Panc1 (cell line): ENCODE measurements at regions not wholly inside any gene's neighbourhood (a gene's known extent, or its start where the extent isn't known, plus 50 kb on each side); places are given as distances from the start of the nearest gene placed in this dataset.

ENCODE experiments used
- ATAC-seq: fragments of 200-7000 bp; cut with Tn5 transposase; 2 replicates; pipeline ENCODE4 v1.9.1; 2020; ENCODE audit warnings: mild to moderate bottlenecking, moderate library complexity
- BruUV-seq: library from RNA; stranded (reverse); fragments of 400-500 nt; replicated peaks from 2 replicates; lab custom pipeline; 2021; lab: Mats Ljungman, UMichigan
- CTCF ChIA-PET: fragments of 300-600 bp; sonication (Branson Sonifier 250); formaldehyde crosslinking; loops from one replicate; lab custom pipeline; 2022; ENCODE audit warnings: antibody characterized with exemption; lab: Charles Lee
- POLR2A ChIA-PET: fragments of 300-600 bp; sonication (Branson Sonifier 250); formaldehyde crosslinking; loops from one replicate; lab custom pipeline; 2022; ENCODE audit warnings: antibody characterized with exemption; lab: Charles Lee
- DNase-seq: peaks from one replicate; pipeline ENCODE4 v3.0.0-alpha.2; 2010; ENCODE audit warnings: low read depth, low spot score
- H3K27ac ChIP-seq: 2 replicates; pipeline ENCODE4 v1.5.1; 2011; ENCODE audit warnings: mild to moderate bottlenecking, low read length, inconsistent platforms
- H3K27me3 ChIP-seq: fragments of 200-500 bp; sonication (Bioruptor generic); 2 replicates; pipeline ENCODE4 v1.6.0; 2014; ENCODE audit warnings: low read length, inconsistent platforms; ENCODE audit not compliant: control insufficient read depth, insufficient read depth
- H3K36me3 ChIP-seq: fragments of 200-500 bp; sonication (Bioruptor generic); 2 replicates; pipeline ENCODE4 v1.5.1; 2014; ENCODE audit warnings: inconsistent platforms, mild to moderate bottlenecking, low read length, moderate library complexity; ENCODE audit not compliant: control insufficient read depth, insufficient read depth
- H3K4me1 ChIP-seq: 2 replicates; pipeline ENCODE4 v1.5.1; 2011; ENCODE audit warnings: inconsistent platforms, mild to moderate bottlenecking, low read length, moderate library complexity; ENCODE audit not compliant: control insufficient read depth, insufficient read depth
- H3K4me3 ChIP-seq, 2 experiments: 2 replicates each; pipeline ENCODE4 v1.5.1; 2011 to 2012; ENCODE audit warnings: low read depth in 2 of 2, low read length in 2 of 2, mild to moderate bottlenecking in 2 of 2, inconsistent platforms in 1 of 2, moderate library complexity in 1 of 2
- H3K9me3 ChIP-seq: fragments of 200-500 bp; sonication (Bioruptor generic); 2 replicates; pipeline ENCODE4 v1.5.1; 2014; ENCODE audit warnings: low read depth, mild to moderate bottlenecking, inconsistent platforms, low read length, moderate library complexity; ENCODE audit not compliant: control insufficient read depth, insufficient read depth
- POLR2AphosphoS5 ChIP-seq: IDR thresholded peaks from 2 replicates; pipeline ENCODE4 v1.6.1; 2012; ENCODE audit warnings: mild to moderate bottlenecking, low read depth, low read length, moderate library complexity
- SIN3A ChIP-seq: IDR thresholded peaks from 2 replicates; pipeline ENCODE4 v1.6.1; 2012; ENCODE audit warnings: low read depth, mild to moderate bottlenecking, low read length, moderate library complexity, borderline replicate concordance; ENCODE audit not compliant: insufficient read depth
- TCF7L2 ChIP-seq: IDR thresholded peaks from 2 replicates; pipeline ENCODE4 v1.6.1; 2011; ENCODE audit warnings: mild to moderate bottlenecking, low read depth, low read length, inconsistent platforms
- in situ Hi-C: cut with HindIII; loops from 2 replicates; pipeline ENCODE4 v1.10.0; 2016; ENCODE audit warnings: low sequenced_read_pairs, low pct_unique_long_range_greater_than_20kb
- intact Hi-C: fragments of 100-400 bp; cut with micrococcal nuclease; formaldehyde crosslinking; loops from one replicate; pipeline ENCODE4 v1.10.0; 2022; ENCODE audit not compliant: unreplicated experiment
- TF ChIP-seq, protein P1 (sequence below), 2 experiments: IDR thresholded peaks; 2 replicates each; pipeline ENCODE4 v1.6.1; 2011 to 2012; ENCODE audit warnings: low read depth in 2 of 2, control low read depth in 1 of 2, low read length in 1 of 2, mild to moderate bottlenecking in 1 of 2, moderate library complexity in 1 of 2; ENCODE audit not compliant: insufficient read depth in 1 of 2
- TF ChIP-seq, protein P2 (sequence below): fragments of 450-650 bp; IDR thresholded peaks from 2 replicates; pipeline ENCODE4 v1.5.1; 2017; ENCODE audit warnings: mild to moderate bottlenecking

DNA sequence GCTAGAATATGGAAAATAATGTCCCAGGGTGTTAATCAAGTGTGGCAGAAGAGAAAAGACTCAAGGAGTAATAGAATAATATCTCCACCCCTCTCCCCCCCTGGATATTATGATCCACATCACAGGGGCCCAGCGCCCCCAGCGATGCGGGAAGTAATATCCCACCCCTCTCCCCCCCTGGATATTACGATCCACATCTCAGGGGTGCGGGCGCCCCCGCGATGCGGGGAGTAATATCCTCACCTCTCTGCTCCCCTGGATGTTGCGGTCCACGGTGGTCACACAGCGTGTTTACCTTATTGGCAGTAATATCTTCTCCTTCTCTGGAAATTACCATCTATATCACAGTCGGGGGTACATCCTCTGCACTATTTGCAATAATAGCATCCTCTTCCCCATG, 97.1 kb upstream of the OSBPL11 start:
- Histone ChIP-seq H3K36me3 (no peaks in the 10 kb centered on the region), H3K4me3 (no peak overlapping the region), H3K9me3 (no peaks in the 10 kb centered on the region), H3K27me3 (peaks cover 6% of the 10 kb centered on the region; the same call in 1 of the 2 replicates), H3K27ac (no peak overlapping the region), H3K4me1 (no peaks in the 10 kb centered on the region)
- intact Hi-C loops (no loop called here), in situ Hi-C loops (no loop called here)
- DNase-seq, result no peak
- no peak for ATAC-seq
- BruUV-seq, result no TSS peak
- POLR2A ChIA-PET, result no interaction called here
- CTCF ChIA-PET, result no interaction called here
- no peak for TF ChIP-seq POLR2AphosphoS5
- TF ChIP-seq, protein P1, sequence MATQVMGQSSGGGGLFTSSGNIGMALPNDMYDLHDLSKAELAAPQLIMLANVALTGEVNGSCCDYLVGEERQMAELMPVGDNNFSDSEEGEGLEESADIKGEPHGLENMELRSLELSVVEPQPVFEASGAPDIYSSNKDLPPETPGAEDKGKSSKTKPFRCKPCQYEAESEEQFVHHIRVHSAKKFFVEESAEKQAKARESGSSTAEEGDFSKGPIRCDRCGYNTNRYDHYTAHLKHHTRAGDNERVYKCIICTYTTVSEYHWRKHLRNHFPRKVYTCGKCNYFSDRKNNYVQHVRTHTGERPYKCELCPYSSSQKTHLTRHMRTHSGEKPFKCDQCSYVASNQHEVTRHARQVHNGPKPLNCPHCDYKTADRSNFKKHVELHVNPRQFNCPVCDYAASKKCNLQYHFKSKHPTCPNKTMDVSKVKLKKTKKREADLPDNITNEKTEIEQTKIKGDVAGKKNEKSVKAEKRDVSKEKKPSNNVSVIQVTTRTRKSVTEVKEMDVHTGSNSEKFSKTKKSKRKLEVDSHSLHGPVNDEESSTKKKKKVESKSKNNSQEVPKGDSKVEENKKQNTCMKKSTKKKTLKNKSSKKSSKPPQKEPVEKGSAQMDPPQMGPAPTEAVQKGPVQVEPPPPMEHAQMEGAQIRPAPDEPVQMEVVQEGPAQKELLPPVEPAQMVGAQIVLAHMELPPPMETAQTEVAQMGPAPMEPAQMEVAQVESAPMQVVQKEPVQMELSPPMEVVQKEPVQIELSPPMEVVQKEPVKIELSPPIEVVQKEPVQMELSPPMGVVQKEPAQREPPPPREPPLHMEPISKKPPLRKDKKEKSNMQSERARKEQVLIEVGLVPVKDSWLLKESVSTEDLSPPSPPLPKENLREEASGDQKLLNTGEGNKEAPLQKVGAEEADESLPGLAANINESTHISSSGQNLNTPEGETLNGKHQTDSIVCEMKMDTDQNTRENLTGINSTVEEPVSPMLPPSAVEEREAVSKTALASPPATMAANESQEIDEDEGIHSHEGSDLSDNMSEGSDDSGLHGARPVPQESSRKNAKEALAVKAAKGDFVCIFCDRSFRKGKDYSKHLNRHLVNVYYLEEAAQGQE (IDR thresholded peaks at IDR 0.05; ENCODE audit: insufficient read depth in 1 of 2, low read depth in 2 of 2, low read length in 1 of 2), result no peak
- TF ChIP-seq TCF7L2, result no peak
- TF ChIP-seq SIN3A, result no peak
- TF ChIP-seq, protein P2, sequence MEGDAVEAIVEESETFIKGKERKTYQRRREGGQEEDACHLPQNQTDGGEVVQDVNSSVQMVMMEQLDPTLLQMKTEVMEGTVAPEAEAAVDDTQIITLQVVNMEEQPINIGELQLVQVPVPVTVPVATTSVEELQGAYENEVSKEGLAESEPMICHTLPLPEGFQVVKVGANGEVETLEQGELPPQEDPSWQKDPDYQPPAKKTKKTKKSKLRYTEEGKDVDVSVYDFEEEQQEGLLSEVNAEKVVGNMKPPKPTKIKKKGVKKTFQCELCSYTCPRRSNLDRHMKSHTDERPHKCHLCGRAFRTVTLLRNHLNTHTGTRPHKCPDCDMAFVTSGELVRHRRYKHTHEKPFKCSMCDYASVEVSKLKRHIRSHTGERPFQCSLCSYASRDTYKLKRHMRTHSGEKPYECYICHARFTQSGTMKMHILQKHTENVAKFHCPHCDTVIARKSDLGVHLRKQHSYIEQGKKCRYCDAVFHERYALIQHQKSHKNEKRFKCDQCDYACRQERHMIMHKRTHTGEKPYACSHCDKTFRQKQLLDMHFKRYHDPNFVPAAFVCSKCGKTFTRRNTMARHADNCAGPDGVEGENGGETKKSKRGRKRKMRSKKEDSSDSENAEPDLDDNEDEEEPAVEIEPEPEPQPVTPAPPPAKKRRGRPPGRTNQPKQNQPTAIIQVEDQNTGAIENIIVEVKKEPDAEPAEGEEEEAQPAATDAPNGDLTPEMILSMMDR, result no peak

DNA sequence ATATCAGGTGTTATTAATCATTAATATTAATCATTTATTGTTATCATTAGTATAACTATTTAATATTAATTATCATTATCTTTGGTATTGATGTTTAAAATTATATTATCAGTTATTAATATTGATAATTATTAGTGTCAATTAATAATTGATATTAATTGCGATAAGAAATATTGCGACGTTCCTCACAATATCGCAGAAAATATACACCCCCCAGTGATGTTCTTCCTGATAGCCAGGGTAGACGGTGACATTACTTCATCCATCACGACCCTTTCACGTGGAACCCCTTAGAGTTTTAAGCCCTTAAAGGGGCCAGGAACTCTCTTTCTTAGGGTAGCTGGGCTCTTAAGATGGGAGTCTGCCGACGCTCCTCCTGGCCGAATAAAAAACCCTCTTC, 98.6 kb upstream of the OSBPL11 start:
- CTCF ChIA-PET, result no interaction called here
- intact Hi-C loops, result no loop called here

More for the DNA sequence above, 98.6 kb upstream of the OSBPL11 start:
- POLR2A ChIA-PET, result no interaction called here
- no peaks in the 10 kb centered on the region for H3K9me3 ChIP-seq
- BruUV-seq, result no TSS peak
- TF ChIP-seq SIN3A (no peak), TCF7L2 (no peak), POLR2AphosphoS5 (no peak)
- TF ChIP-seq, protein P2, result no peak
- TF ChIP-seq, protein P1 (IDR thresholded peaks at IDR 0.05; ENCODE audit: insufficient read depth in 1 of 2, low read depth in 2 of 2, low read length in 1 of 2), result no peak
- peaks cover 6% of the 10 kb centered on the region; the same call in 1 of the 2 replicates for H3K27me3 ChIP-seq
- H3K4me3 ChIP-seq, result no peak overlapping the region
- in situ Hi-C loops, result no loop called here
- H3K36me3 ChIP-seq, result no peaks in the 10 kb centered on the region
- H3K27ac ChIP-seq, result no peak overlapping the region
- ATAC-seq, result no peak
- H3K4me1 ChIP-seq, result no peaks in the 10 kb centered on the region
- no peak for DNase-seq
